H1 (cell line): ENCODE measurements at regions not wholly inside any gene's neighbourhood (a gene's known extent, or its start where the extent isn't known, plus 50 kb on each side); places are given as distances from the start of the nearest gene placed in this dataset.

Experiments
- POLR2AphosphoS5 ChIP-seq: IDR thresholded peaks from 2 replicates; pipeline ENCODE4 v1.6.1; 2011; ENCODE audit warnings: low read depth, low read length
- SP2 ChIP-seq: IDR thresholded peaks from 2 replicates; pipeline ENCODE4 v1.6.1; 2012; ENCODE audit warnings: mild to moderate bottlenecking, low read length, inconsistent platforms
- TF ChIP-seq, protein P1 (sequence below), 3 experiments: IDR thresholded peaks; 1 replicate in 2 of 3; 2 replicates in 1 of 3; pipeline versions ENCODE4 v1.5.1 to v1.6.1; 2011; ENCODE audit warnings: low read length in 3 of 3, mild to moderate bottlenecking in 3 of 3, inconsistent platforms in 2 of 3, low read depth in 1 of 3, moderate library complexity in 1 of 3; ENCODE audit not compliant: insufficient read depth in 1 of 3; ENCODE audit errors: control extremely low read depth in 1 of 3

DNA sequence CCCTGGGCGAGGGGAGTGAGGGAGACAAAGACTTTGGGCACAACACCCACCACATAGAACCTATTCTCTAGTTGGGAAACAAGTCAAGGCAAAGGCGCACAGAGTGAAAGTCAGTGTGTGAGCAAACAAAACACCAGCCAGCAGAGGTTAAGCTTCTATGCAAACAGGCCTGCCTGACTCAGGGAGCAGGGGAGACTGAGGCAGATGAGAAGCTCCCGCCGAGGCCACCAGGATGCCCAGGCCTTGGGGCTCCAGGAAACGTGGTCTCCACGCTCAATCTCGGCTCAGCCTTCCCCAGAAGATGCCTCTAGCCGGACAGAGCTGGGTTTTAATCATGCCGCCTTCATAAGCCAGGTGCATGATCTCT, 74.1 kb upstream of the KCNMA1 start:
- no peak for TF ChIP-seq POLR2AphosphoS5
- TF ChIP-seq SP2, result no peak
- TF ChIP-seq, protein P1, sequence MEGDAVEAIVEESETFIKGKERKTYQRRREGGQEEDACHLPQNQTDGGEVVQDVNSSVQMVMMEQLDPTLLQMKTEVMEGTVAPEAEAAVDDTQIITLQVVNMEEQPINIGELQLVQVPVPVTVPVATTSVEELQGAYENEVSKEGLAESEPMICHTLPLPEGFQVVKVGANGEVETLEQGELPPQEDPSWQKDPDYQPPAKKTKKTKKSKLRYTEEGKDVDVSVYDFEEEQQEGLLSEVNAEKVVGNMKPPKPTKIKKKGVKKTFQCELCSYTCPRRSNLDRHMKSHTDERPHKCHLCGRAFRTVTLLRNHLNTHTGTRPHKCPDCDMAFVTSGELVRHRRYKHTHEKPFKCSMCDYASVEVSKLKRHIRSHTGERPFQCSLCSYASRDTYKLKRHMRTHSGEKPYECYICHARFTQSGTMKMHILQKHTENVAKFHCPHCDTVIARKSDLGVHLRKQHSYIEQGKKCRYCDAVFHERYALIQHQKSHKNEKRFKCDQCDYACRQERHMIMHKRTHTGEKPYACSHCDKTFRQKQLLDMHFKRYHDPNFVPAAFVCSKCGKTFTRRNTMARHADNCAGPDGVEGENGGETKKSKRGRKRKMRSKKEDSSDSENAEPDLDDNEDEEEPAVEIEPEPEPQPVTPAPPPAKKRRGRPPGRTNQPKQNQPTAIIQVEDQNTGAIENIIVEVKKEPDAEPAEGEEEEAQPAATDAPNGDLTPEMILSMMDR (IDR thresholded peaks at IDR 0.05; ENCODE audit: control extremely low read depth in 1 of 3, insufficient read depth in 1 of 3, low read depth in 1 of 3, low read length in 3 of 3), result no peak
